Lower lobe of right lung (tissue), 2 donors: ENCODE measurements at regions not wholly inside any gene's neighbourhood (a gene's known extent, or its start where the extent isn't known, plus 50 kb on each side); places are given as distances from the start of the nearest gene placed in this dataset.

Source experiments
- ATAC-seq, 2 donors: fragments of 200-7000 bp; cut with Tn5 transposase; one replicate each; pipeline ENCODE4 v1.9.1; 2020 to 2022; ENCODE audit warnings: mild to moderate bottlenecking in 2 of 2, moderate library complexity in 2 of 2
- DNase-seq: peaks from one replicate; pipeline ENCODE4 v3.0.0-alpha.2; 2020
- H3K27ac ChIP-seq: fragments of 200-600 bp; one replicate; pipeline ENCODE4 v1.8.0; 2022
- H3K27me3 ChIP-seq: fragments of 200-600 bp; one replicate; pipeline ENCODE4 v1.8.0; 2022; ENCODE audit warnings: low read depth
- H3K36me3 ChIP-seq: fragments of 200-600 bp; one replicate; pipeline ENCODE4 v1.8.0; 2022; ENCODE audit warnings: mild to moderate bottlenecking
- H3K4me1 ChIP-seq: fragments of 200-600 bp; one replicate; pipeline ENCODE4 v1.8.0; 2022
- H3K4me3 ChIP-seq: fragments of 200-600 bp; one replicate; pipeline ENCODE4 v1.8.0; 2022; ENCODE audit warnings: mild to moderate bottlenecking
- H3K9me3 ChIP-seq: fragments of 200-600 bp; one replicate; pipeline ENCODE4 v1.8.0; 2022
- intact Hi-C: fragments of 100-400 bp; cut with DNase I; formaldehyde crosslinking; loops from one replicate; pipeline ENCODE4 v1.11.0; 2022
- TF ChIP-seq, protein P1 (sequence below): fragments of 200-600 bp; IDR thresholded peaks from one replicate; pipeline ENCODE4 v1.8.0; 2022; ENCODE audit warnings: antibody characterized with exemption, mild to moderate bottlenecking
- donor health status: DM: no; HTN: yes; CAD: no; lungs with severe emphysema.

DNA sequence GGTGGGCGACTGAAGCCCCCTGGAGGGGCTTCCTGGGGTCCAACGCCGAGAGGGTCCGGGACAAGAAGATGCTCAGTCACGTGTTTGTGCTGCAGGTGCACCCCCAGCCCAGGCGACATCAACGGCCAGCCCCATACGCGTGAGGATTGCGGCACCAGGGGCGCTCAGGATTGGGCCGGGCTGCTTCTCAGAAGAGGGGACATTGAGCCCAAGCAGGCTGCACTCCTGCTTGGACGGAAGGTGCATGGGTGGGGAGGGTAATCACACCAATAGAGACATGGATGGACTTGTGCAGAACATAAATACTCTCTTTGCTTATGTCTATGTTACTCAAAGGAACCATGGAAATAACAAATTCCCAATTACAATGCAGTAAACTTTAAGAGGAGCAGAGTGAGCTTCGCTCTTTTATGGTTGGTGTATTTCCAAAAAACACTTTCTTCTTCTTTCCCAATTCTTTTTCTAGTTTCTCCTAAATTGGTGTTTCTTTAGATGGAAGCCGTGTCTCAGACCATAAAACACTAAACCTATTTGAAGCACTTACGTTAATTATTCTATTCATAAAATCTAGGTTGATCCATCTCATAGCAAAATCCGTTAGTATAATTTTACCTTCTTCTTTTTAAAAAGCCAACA, 182.7 kb downstream of the GOLGA6L6 start:
- peak; percentile 66 for DNase-seq
- TF ChIP-seq, protein P1, sequence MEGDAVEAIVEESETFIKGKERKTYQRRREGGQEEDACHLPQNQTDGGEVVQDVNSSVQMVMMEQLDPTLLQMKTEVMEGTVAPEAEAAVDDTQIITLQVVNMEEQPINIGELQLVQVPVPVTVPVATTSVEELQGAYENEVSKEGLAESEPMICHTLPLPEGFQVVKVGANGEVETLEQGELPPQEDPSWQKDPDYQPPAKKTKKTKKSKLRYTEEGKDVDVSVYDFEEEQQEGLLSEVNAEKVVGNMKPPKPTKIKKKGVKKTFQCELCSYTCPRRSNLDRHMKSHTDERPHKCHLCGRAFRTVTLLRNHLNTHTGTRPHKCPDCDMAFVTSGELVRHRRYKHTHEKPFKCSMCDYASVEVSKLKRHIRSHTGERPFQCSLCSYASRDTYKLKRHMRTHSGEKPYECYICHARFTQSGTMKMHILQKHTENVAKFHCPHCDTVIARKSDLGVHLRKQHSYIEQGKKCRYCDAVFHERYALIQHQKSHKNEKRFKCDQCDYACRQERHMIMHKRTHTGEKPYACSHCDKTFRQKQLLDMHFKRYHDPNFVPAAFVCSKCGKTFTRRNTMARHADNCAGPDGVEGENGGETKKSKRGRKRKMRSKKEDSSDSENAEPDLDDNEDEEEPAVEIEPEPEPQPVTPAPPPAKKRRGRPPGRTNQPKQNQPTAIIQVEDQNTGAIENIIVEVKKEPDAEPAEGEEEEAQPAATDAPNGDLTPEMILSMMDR = no peak
- peak; percentile 2 for ATAC-seq

DNA sequence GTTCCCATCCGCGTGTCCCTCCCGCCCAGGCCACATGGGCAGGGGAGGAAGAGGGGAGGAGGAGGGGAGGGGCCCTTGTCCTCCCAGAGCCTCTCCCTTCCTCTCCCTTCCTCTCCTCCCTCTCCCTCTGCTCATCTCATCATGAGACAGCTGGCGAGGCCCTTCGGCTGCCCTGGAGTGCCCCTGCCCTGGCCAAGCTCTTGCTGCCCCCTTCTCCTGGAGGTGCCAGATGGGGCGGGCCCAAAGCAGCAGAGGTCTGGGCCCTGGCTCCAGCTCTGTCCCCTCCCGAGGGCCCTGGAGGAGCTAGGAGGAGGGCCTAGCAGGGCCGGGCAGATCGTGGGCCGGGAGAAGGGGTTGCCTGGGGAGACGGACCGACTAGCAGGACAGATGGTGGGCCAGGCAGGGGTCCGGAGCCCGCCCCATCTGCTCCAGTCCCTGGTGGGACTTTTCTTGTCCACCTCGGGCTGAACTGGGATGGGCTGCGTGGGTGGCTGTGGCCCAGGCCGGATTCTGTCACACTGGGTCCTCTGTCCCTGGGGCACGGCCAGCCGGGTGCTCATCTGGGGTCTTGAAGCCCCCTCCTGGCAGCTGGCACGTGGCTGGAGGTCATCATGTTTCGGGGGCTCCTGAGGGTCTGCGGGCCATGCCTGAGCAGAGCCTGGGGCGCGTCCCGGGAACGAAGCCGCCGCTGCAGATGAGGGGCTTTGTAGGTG, 183.4 kb downstream of the GOLGA6L6 start:
- intact Hi-C loops = no loop called here
- ATAC-seq (peak; percentile 18), DNase-seq (peak; percentile 58)
- peaks cover 4% of the 10 kb centered on the region for H3K27me3 ChIP-seq
- H3K9me3 ChIP-seq = no peaks in the 10 kb centered on the region
- no peaks in the 10 kb centered on the region for H3K36me3 ChIP-seq
- no peak overlapping the region for H3K4me3 ChIP-seq
- peaks cover 3% of the 10 kb centered on the region for H3K4me1 ChIP-seq
- TF ChIP-seq, protein P1 = no peak
- no peak overlapping the region for H3K27ac ChIP-seq

More for the DNA sequence above, 182.7 kb downstream of the GOLGA6L6 start:
- Histone ChIP-seq H3K9me3 (no peaks in the 10 kb centered on the region), H3K4me1 (peaks cover 3% of the 10 kb centered on the region), H3K27ac (no peak overlapping the region), H3K27me3 (peaks cover 4% of the 10 kb centered on the region), H3K4me3 (no peak overlapping the region), H3K36me3 (no peaks in the 10 kb centered on the region)
- intact Hi-C loops = no loop called here

DNA sequence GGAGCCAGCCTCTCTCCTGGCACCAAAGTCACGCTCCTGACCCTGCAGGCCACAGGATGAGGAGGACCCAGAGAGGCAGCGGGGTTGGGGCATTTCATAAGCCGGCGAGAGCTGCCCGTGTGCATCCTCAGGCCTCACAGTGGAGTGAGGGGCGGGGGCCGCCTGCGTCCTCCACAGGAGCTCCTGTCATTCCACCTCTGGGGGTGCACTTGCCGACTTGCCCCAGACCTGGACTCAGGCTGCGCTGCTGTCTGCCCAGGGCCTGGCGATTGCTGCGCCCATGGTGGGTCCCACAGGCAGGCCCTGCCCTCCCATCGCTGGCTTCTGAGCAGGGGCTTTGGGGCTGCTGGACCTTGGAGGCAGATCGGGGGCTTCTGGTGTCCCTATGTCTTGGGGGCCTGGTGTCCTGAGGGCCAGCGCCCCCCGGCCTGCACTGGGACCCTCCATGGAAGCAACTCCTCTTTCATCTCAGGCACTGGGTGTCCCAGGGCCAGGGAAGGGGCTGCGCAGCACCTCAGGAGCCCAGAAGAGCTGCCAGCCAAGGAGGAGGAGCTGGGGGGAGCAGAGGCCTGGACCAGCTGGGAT, 184.0 kb downstream of the GOLGA6L6 start:
- peak; percentile 59 for DNase-seq
- ATAC-seq = peak; percentile 22 to 29
- Histone ChIP-seq H3K4me3 (no peak overlapping the region), H3K4me1 (peaks cover 3% of the 10 kb centered on the region), H3K36me3 (no peaks in the 10 kb centered on the region), H3K9me3 (no peaks in the 10 kb centered on the region), H3K27me3 (peaks cover 4% of the 10 kb centered on the region), H3K27ac (no peak overlapping the region)
- intact Hi-C loops = no loop called here
- TF ChIP-seq, protein P1 = no peak

DNA sequence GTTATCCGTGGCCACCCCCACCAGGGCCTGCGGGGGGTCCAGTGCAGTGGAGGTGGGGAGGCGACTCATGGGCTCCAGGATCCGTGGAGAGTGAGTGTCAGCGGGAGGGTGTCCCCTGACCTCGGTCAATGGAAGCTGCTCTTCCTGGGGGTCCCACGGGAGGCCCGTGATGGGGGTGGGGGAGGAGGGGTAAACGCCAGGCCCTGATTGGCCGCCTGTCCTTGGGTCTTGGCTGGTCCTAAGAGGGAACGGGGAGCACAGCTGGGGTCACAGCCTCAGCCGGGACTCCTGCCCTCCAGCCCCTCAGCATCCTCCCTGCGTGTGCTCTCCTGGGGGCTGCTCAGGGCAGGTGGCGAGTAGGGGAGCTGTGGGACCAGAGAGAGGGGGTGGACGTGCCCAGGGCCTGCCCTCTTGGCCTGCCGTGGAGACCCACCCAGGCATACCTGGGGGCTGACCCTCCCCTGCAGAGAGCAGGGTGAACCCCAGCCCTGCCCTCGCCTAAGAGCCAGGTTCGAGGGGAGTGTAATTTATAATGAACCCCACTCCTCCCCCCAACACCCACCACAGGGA, 184.6 kb downstream of the GOLGA6L6 start:
- DNase-seq (peak; percentile 59), ATAC-seq (peak; percentile 13 to 25)
- no peaks in the 10 kb centered on the region for H3K9me3 ChIP-seq
- intact Hi-C loops = no loop called here
- H3K4me3 ChIP-seq = no peak overlapping the region
- no peaks in the 10 kb centered on the region for H3K36me3 ChIP-seq
- no peak overlapping the region for H3K27ac ChIP-seq
- peaks cover 3% of the 10 kb centered on the region for H3K4me1 ChIP-seq
- H3K27me3 ChIP-seq = peaks cover 3% of the 10 kb centered on the region
- TF ChIP-seq, protein P1 = no peak

DNA sequence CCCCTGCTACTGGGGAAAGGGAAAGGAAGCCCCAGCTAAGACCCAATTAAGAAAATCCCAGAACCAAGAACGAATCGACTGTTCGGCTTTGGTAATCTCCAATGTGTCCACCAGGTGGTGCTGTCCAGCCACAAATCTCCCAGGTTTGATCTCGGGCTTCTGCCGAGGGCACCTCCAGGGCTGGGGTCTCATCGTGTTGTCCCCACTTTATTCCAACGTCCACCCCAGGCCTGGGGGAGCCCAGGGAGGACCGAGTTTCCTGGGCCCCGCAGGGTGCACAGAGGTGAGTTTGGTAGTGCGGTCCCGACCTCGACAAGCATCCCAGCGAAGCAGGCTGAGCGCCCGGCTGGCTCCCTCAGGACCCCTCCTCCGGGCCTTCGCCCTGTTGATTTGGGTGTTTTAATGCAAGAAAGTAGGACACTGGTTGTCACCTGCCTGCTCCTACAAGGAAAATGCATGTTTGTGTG, 185.1 kb downstream of the GOLGA6L6 start:
- intact Hi-C loops = no loop called here
- Histone ChIP-seq H3K4me1 (peaks cover 3% of the 10 kb centered on the region), H3K36me3 (no peaks in the 10 kb centered on the region), H3K9me3 (no peaks in the 10 kb centered on the region), H3K27ac (no peak overlapping the region), H3K4me3 (no peak overlapping the region), H3K27me3 (no peaks in the 10 kb centered on the region)
- TF ChIP-seq, protein P1 = peak; percentile 95
- ATAC-seq = peak; percentile 54 to 65
- peak; percentile 73 for DNase-seq
